ENCODE measurements at regions not wholly inside any gene's neighbourhood (a gene's known extent, or its start where the extent isn't known, plus 50 kb on each side); places are given as distances from the start of the nearest gene placed in this dataset.

GRCh38 chr3:189076449-189076848, 95.3 kb upstream of the TPRG1 start:
- H3K27ac ChIP-seq (ENCODE audit: low read depth, low read length) = no peak overlapping the region
- TF ChIP-seq CTCF (conservative IDR thresholded peaks at IDR 0.05) = no peak
- H3K36me3 ChIP-seq (ENCODE audit: control insufficient read depth, insufficient read depth, low read length) = no peaks in the 10 kb centered on the region
- no peak for DNase-seq
- Mint-ChIP-seq H3K36me3 (ENCODE audit: low read depth) (no peaks in the 10 kb centered on the region), H3K4me3 (no peak overlapping the region), H3K4me1 (no peaks in the 10 kb centered on the region), H3K9me3 (no peaks in the 10 kb centered on the region), H3K27ac (no peak overlapping the region), H3K27me3 (ENCODE audit: insufficient read depth) (no peaks in the 10 kb centered on the region)
- no peak overlapping the region for H3K4me3 ChIP-seq (ENCODE audit: low read length)
- WGBS, 2 experiments (ENCODE audit: insufficient coverage in 1 of 2, insufficient read length in 1 of 2) = 100% methylated on average over 1 of the region's 1 CpG; no CpG with 5 or more reads in 1 of the 2 experiments
- no peaks in the 10 kb centered on the region for H3K27me3 ChIP-seq (ENCODE audit: control insufficient read depth, insufficient read depth, low read length, poor library complexity, severe bottlenecking)
- no peaks in the 10 kb centered on the region for H3K9me3 ChIP-seq (ENCODE audit: control insufficient read depth, low read length)
- no peak overlapping the region for H3K9ac ChIP-seq (ENCODE audit: extremely low read depth, low read length, poor library complexity, severe bottlenecking)
- H3K4me1 ChIP-seq (ENCODE audit: control insufficient read depth, insufficient read depth, low read length) = no peaks in the 10 kb centered on the region

GRCh38 chr3:189080745-189081144, 91.0 kb upstream of the TPRG1 start:
- Histone ChIP-seq H3K9me3 (ENCODE audit: control insufficient read depth, low read length) (no peaks in the 10 kb centered on the region), H3K4me3 (ENCODE audit: low read length) (no peak overlapping the region), H3K9ac (ENCODE audit: extremely low read depth, low read length, poor library complexity, severe bottlenecking) (no peak overlapping the region), H3K36me3 (ENCODE audit: control insufficient read depth, insufficient read depth, low read length) (no peaks in the 10 kb centered on the region), H3K27ac (ENCODE audit: low read depth, low read length) (no peak overlapping the region), H3K27me3 (ENCODE audit: control insufficient read depth, insufficient read depth, low read length, poor library complexity, severe bottlenecking) (no peaks in the 10 kb centered on the region), H3K4me1 (ENCODE audit: control insufficient read depth, insufficient read depth, low read length) (no peaks in the 10 kb centered on the region)
- H3K36me3 Mint-ChIP-seq (ENCODE audit: low read depth) = no peaks in the 10 kb centered on the region
- no peak for DNase-seq
- H3K27ac Mint-ChIP-seq = no peak overlapping the region
- H3K9me3 Mint-ChIP-seq = no peaks in the 10 kb centered on the region
- no peak overlapping the region for H3K4me3 Mint-ChIP-seq
- no peak for TF ChIP-seq CTCF (conservative IDR thresholded peaks at IDR 0.05)
- no peaks in the 10 kb centered on the region for H3K4me1 Mint-ChIP-seq
- WGBS, 2 experiments (ENCODE audit: insufficient coverage in 1 of 2, insufficient read length in 1 of 2) = 82 to 93% methylated on average over 2 of the region's 2 CpGs
- H3K27me3 Mint-ChIP-seq (ENCODE audit: insufficient read depth) = no peaks in the 10 kb centered on the region

- Mint-ChIP-seq H3K27ac (no peak overlapping the region), H3K27me3 (ENCODE audit: insufficient read depth) (no peaks in the 10 kb centered on the region), H3K9me3 (peaks cover 7% of the 10 kb centered on the region), H3K4me3 (no peak overlapping the region), H3K4me1 (no peaks in the 10 kb centered on the region), H3K36me3 (ENCODE audit: low read depth) (no peaks in the 10 kb centered on the region)
- H3K27me3 ChIP-seq (ENCODE audit: control insufficient read depth, insufficient read depth, low read length, poor library complexity, severe bottlenecking) = no peaks in the 10 kb centered on the region
- H3K9me3 ChIP-seq (ENCODE audit: control insufficient read depth, low read length) = no peaks in the 10 kb centered on the region
- H3K27ac ChIP-seq (ENCODE audit: low read depth, low read length) = no peak overlapping the region
- H3K4me1 ChIP-seq (ENCODE audit: control insufficient read depth, insufficient read depth, low read length) = no peaks in the 10 kb centered on the region
- no peak for TF ChIP-seq CTCF (conservative IDR thresholded peaks at IDR 0.05)
- no peak overlapping the region for H3K9ac ChIP-seq (ENCODE audit: extremely low read depth, low read length, poor library complexity, severe bottlenecking)
- H3K4me3 ChIP-seq (ENCODE audit: low read length) = no peak overlapping the region
- no peaks in the 10 kb centered on the region for H3K36me3 ChIP-seq (ENCODE audit: control insufficient read depth, insufficient read depth, low read length)
- 80 to 86% methylated on average over 4 to 7 of the region's 7 CpGs for WGBS, 2 experiments (ENCODE audit: insufficient coverage in 1 of 2, insufficient read length in 1 of 2)
- DNase-seq = no peak
Observed at GRCh38 chr3:189082666-189083427, 88.9 kb upstream of the TPRG1 start.

All from endodermal cell (in vitro differentiated cells).